H1 (cell line): ENCODE measurements at regions not wholly inside any gene's neighbourhood (a gene's known extent, or its start where the extent isn't known, plus 50 kb on each side); places are given as distances from the start of the nearest gene placed in this dataset.

Source experiments
- NANOG ChIP-seq: IDR thresholded peaks from 2 replicates; pipeline ENCODE4 v1.6.1; 2011; ENCODE audit warnings: low read length, low read depth, mild to moderate bottlenecking, inconsistent platforms; ENCODE audit not compliant: insufficient read depth, poor library complexity, severe bottlenecking

DNA sequence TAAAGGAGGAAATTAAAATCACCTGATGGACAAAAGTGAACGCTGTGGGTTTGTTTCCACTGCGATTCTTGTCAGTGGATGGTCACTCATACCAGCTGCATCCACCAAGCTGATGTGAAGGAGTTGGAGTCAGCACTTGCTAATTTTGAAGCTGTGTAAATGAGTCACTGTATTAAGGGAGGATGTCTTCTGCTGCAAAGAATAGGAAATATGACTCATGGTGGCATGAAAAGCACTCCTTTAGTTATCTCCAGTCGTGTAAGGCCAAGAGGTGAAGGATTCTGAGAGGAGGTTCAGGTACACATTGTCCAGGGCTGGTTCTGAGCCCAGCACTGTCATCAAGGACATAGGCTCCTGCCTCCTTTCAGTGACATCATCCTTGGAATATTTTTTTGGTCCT, 71.7 kb upstream of the SKOR2 start (continued):
- no peak for TF ChIP-seq NANOG
